CD4-positive, alpha-beta T cell treated with Interleukin-10 for 1 hour (primary cell): ENCODE measurements at regions not wholly inside any gene's neighbourhood (a gene's known extent, or its start where the extent isn't known, plus 50 kb on each side); places are given as distances from the start of the nearest gene placed in this dataset.
"Not testable (repeated sequence)": the region's sequence is repeated elsewhere in the genome, so short reads cannot be mapped to it uniquely, and the experiment has no call there.

Experiments
- DNase-seq: peaks from one replicate; pipeline ENCODE4 v3.0.0-alpha.2; 2020

- no peak for DNase-seq
These were observed 50.2 kb upstream of the DACT2 start for GRCh38 chr6:168369786-168370185.

- peak; percentile 51 for DNase-seq
These were observed 50.9 kb upstream of the DACT2 start for GRCh38 chr6:168370310-168370991.

- DNase-seq = no peak
These were observed 51.6 kb upstream of the DACT2 start for GRCh38 chr6:168371185-168371584.

GRCh38 chr6:168371618-168371980 is 52.0 kb upstream of the DACT2 start:
- no peak for DNase-seq

- no peak for DNase-seq
These were observed 52.6 kb upstream of the DACT2 start for GRCh38 chr6:168371981-168372711.

GRCh38 chr6:168372889-168373288 is 53.3 kb upstream of the DACT2 start:
- DNase-seq = no peak

GRCh38 chr6:168373389-168373788 is 53.8 kb upstream of the DACT2 start:
- DNase-seq = no peak

- no peak for DNase-seq
These were observed 54.5 kb upstream of the DACT2 start for GRCh38 chr6:168374051-168374502.

GRCh38 chr6:168374541-168375071 is 55.0 kb upstream of the DACT2 start:
- DNase-seq = no peak

- DNase-seq = no peak
These were observed 56.5 kb upstream of the DACT2 start for GRCh38 chr6:168376120-168376519.

GRCh38 chr6:168376811-168377483 is 57.4 kb upstream of the DACT2 start:
- no peak for DNase-seq

GRCh38 chr6:168377484-168377855 is 57.9 kb upstream of the DACT2 start:
- DNase-seq = no peak

- DNase-seq = no peak
These were observed 58.6 kb upstream of the DACT2 start for GRCh38 chr6:168377856-168378832.

GRCh38 chr6:168379579-168379978 is 60.0 kb upstream of the DACT2 start:
- not testable (repeated sequence) for DNase-seq

- not testable (repeated sequence) for DNase-seq
These were observed 60.6 kb upstream of the SMOC2 start for GRCh38 chr6:168380166-168380955.

- DNase-seq = no peak
These were observed 59.9 kb upstream of the SMOC2 start for GRCh38 chr6:168380956-168381605.

GRCh38 chr6:168381726-168382458 is 59.1 kb upstream of the SMOC2 start:
- no peak for DNase-seq

GRCh38 chr6:168383062-168383854 is 57.7 kb upstream of the SMOC2 start:
- no peak for DNase-seq
